ENCODE measurements at regions not wholly inside any gene's neighbourhood (a gene's known extent, or its start where the extent isn't known, plus 50 kb on each side); places are given as distances from the start of the nearest gene placed in this dataset.

- TF ChIP-seq, protein P1, sequence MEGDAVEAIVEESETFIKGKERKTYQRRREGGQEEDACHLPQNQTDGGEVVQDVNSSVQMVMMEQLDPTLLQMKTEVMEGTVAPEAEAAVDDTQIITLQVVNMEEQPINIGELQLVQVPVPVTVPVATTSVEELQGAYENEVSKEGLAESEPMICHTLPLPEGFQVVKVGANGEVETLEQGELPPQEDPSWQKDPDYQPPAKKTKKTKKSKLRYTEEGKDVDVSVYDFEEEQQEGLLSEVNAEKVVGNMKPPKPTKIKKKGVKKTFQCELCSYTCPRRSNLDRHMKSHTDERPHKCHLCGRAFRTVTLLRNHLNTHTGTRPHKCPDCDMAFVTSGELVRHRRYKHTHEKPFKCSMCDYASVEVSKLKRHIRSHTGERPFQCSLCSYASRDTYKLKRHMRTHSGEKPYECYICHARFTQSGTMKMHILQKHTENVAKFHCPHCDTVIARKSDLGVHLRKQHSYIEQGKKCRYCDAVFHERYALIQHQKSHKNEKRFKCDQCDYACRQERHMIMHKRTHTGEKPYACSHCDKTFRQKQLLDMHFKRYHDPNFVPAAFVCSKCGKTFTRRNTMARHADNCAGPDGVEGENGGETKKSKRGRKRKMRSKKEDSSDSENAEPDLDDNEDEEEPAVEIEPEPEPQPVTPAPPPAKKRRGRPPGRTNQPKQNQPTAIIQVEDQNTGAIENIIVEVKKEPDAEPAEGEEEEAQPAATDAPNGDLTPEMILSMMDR (IDR thresholded peaks at IDR 0.05): no peak
- no peak for TF ChIP-seq POLR2A (IDR thresholded peaks at IDR 0.05)
These were observed 523.0 kb upstream of the NBEA start for GRCh38 chr13:34419025-34419424.

All from Peyer's patch (tissue), 4 donors.